C4-2B (cell line): ENCODE measurements at regions not wholly inside any gene's neighbourhood (a gene's known extent, or its start where the extent isn't known, plus 50 kb on each side); places are given as distances from the start of the nearest gene placed in this dataset.

Source experiments
- CTCF ChIP-seq: fragments of 450-650 bp; conservative IDR thresholded peaks from 2 replicates; pipeline ENCODE4 v1.5.1; 2017; ENCODE audit warnings: mild to moderate bottlenecking
- ZFX ChIP-seq: fragments of 450-650 bp; IDR thresholded peaks from 2 replicates; pipeline ENCODE4 v1.6.1; 2017

DNA sequence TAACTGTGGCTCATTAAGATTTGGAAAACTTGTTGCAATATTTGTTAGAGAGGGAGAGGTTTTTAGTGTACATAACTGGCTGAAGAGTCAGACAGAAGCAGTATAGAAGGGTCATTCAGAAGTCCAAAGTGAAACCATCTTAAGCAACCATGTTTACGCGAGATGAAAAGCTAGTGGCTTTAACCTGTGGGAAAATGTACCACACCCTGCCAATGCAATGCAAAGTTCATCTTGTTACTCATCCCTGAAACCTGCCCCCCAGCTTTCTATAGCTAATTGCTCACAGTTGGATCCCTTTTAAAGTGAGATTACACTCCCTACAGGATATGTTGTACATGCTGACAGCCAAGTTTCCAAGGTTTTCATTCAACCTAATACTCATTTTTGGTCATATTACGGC is 96.7 kb upstream of the RAPGEF2 start:
- TF ChIP-seq CTCF (no peak), ZFX (no peak)
